Hepatocyte (in vitro differentiated cells): ENCODE measurements at regions not wholly inside any gene's neighbourhood (a gene's known extent, or its start where the extent isn't known, plus 50 kb on each side); places are given as distances from the start of the nearest gene placed in this dataset.

Experiments used
- EZH2 ChIP-seq: fragments of 200-600 bp; sonication (generic); IDR thresholded peaks from 2 replicates; pipeline ENCODE4 v1.6.1; 2016; ENCODE audit warnings: antibody characterized with exemption, mild to moderate bottlenecking, borderline replicate concordance
- TF ChIP-seq, protein P1 (sequence below): fragments of 200-600 bp; sonication (generic); IDR thresholded peaks from 2 replicates; pipeline ENCODE4 v1.5.1; 2016; ENCODE audit warnings: antibody characterized with exemption, mild to moderate bottlenecking; ENCODE audit not compliant: poor library complexity

DNA sequence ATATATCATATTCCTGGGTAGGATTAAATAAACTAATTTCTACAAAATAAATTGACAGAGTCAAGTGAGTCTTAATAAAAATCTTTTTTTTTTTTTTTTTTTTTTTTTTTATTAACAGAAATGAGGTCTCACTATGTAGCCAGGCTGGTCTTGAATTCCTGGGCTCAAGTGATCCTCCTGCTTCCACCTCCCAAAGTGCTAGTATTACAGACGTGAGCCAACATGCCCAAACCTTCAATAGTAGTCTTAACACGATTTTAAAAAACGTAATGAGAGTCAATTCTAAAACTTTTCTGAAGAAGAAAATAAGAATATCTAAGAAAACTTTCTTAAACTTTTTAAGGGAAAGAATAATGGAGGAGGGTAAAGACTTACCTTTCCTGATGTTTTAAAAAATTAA, 84.2 kb downstream of the YIPF5 start:
- no peak for TF ChIP-seq EZH2
- TF ChIP-seq, protein P1, sequence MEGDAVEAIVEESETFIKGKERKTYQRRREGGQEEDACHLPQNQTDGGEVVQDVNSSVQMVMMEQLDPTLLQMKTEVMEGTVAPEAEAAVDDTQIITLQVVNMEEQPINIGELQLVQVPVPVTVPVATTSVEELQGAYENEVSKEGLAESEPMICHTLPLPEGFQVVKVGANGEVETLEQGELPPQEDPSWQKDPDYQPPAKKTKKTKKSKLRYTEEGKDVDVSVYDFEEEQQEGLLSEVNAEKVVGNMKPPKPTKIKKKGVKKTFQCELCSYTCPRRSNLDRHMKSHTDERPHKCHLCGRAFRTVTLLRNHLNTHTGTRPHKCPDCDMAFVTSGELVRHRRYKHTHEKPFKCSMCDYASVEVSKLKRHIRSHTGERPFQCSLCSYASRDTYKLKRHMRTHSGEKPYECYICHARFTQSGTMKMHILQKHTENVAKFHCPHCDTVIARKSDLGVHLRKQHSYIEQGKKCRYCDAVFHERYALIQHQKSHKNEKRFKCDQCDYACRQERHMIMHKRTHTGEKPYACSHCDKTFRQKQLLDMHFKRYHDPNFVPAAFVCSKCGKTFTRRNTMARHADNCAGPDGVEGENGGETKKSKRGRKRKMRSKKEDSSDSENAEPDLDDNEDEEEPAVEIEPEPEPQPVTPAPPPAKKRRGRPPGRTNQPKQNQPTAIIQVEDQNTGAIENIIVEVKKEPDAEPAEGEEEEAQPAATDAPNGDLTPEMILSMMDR = no peak
